BLaER1 (cell line): ENCODE measurements at regions not wholly inside any gene's neighbourhood (a gene's known extent, or its start where the extent isn't known, plus 50 kb on each side); places are given as distances from the start of the nearest gene placed in this dataset.
"Not testable (repeated sequence)": the region's sequence is repeated elsewhere in the genome, so short reads cannot be mapped to it uniquely, and the experiment has no call there.

Experiments used
- H3K27ac ChIP-seq: shearing (Covaris generic); formaldehyde crosslinking; 2 replicates; pipeline ENCODE4 v1.8.1; 2022
- H3K27me3 ChIP-seq: shearing (Covaris generic); formaldehyde crosslinking; 2 replicates; pipeline ENCODE4 v1.8.1; 2022
- H3K36me3 ChIP-seq: shearing (Covaris generic); formaldehyde crosslinking; 2 replicates; pipeline ENCODE4 v1.8.1; 2022
- H3K4me1 ChIP-seq: shearing (Covaris generic); formaldehyde crosslinking; 2 replicates; pipeline ENCODE4 v1.8.1; 2022
- H3K4me2 ChIP-seq: shearing (Covaris generic); formaldehyde crosslinking; 2 replicates; pipeline ENCODE4 v1.8.1; 2022
- H3K4me3 ChIP-seq: shearing (Covaris generic); formaldehyde crosslinking; 2 replicates; pipeline ENCODE4 v1.8.1; 2022
- H3K9ac ChIP-seq: shearing (Covaris generic); formaldehyde crosslinking; 2 replicates; pipeline ENCODE4 v1.8.1; 2022
- H3K9me3 ChIP-seq: shearing (Covaris generic); formaldehyde crosslinking; 2 replicates; pipeline ENCODE4 v1.8.1; 2022
- H4K20me1 ChIP-seq: shearing (Covaris generic); formaldehyde crosslinking; 2 replicates; pipeline ENCODE4 v1.8.1; 2022
- Cebpa-rat ChIP-seq: shearing (Covaris generic); IDR thresholded peaks from 2 replicates; pipeline ENCODE4 v1.8.1; 2022

DNA sequence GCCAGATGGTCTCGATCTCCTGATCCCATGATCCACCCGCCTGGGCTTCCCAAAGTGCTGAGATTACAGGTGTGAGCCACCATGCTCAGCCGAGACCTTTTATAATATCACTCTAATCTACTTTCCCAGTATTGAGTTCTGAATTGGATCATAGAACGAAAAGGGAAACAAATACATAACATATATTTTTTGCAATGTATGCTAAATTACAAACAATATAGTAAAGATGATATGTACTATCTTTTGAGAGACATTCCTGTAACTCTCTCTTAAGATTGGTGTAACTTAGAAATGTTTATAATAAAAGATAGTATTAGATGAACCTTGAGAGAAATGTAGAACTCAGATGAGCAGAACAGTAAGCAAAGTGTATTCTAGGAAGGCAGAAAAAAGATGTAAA, 129.2 kb upstream of the TENT5A start:
- no peak for TF ChIP-seq Cebpa-rat
- no peak overlapping the region for H3K9ac ChIP-seq
- H3K27ac ChIP-seq: no peak overlapping the region
- H3K36me3 ChIP-seq: no peaks in the 10 kb centered on the region
- H4K20me1 ChIP-seq: no peaks in the 10 kb centered on the region
- H3K4me3 ChIP-seq: no peak overlapping the region
- no peaks in the 10 kb centered on the region for H3K9me3 ChIP-seq
- no peak overlapping the region for H3K4me2 ChIP-seq
- H3K4me1 ChIP-seq: no peaks in the 10 kb centered on the region
- no peaks in the 10 kb centered on the region for H3K27me3 ChIP-seq

DNA sequence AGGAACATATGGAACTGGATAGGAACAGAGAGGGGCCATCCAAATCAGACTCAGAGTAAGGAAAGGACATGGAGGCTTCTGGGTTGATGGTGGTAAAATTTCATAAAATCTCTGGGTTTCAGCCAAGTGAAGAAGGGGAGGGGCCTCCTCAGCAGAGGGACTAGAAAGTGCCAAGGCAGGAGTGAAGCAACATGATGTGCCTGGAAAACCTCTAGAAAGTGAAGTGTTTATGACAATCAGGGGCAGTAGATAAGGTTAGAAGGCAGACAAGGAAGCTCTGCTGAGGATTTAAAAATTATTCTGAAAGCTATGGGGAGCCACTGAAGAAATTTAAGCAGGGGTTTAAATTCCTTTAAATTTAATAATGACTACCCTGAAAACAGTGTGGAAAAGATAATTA, 126.0 kb upstream of the TENT5A start:
- H4K20me1 ChIP-seq: no peaks in the 10 kb centered on the region
- no peaks in the 10 kb centered on the region for H3K27me3 ChIP-seq
- H3K36me3 ChIP-seq: no peaks in the 10 kb centered on the region
- H3K9me3 ChIP-seq: no peaks in the 10 kb centered on the region
- TF ChIP-seq Cebpa-rat: no peak
- no peak overlapping the region for H3K4me2 ChIP-seq
- H3K4me1 ChIP-seq: no peaks in the 10 kb centered on the region
- H3K9ac ChIP-seq: no peak overlapping the region
- no peak overlapping the region for H3K27ac ChIP-seq
- H3K4me3 ChIP-seq: no peak overlapping the region

DNA sequence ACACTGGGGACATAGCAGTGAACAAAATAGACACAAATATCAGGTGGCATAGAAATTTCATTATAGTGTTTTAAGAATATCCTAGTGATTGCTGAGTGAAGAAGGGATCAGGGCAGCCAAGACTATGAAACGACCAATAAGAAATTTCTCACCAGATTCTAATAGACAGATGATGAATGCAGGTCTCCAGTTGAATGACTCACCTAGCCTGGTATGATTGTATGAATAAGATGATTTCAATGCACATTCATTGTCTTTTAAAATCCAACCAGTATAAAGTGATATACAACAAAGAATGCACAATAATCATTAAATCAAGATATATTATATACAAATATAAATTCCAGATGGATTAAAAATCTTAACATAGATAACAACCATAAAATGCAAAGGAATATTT, 124.5 kb upstream of the TENT5A start:
- H3K36me3 ChIP-seq: no peaks in the 10 kb centered on the region
- TF ChIP-seq Cebpa-rat: no peak
- H3K4me3 ChIP-seq: no peak overlapping the region
- H4K20me1 ChIP-seq: no peaks in the 10 kb centered on the region
- no peak overlapping the region for H3K9ac ChIP-seq
- no peaks in the 10 kb centered on the region for H3K9me3 ChIP-seq
- no peak overlapping the region for H3K27ac ChIP-seq
- no peaks in the 10 kb centered on the region for H3K4me1 ChIP-seq
- no peaks in the 10 kb centered on the region for H3K27me3 ChIP-seq
- no peak overlapping the region for H3K4me2 ChIP-seq

DNA sequence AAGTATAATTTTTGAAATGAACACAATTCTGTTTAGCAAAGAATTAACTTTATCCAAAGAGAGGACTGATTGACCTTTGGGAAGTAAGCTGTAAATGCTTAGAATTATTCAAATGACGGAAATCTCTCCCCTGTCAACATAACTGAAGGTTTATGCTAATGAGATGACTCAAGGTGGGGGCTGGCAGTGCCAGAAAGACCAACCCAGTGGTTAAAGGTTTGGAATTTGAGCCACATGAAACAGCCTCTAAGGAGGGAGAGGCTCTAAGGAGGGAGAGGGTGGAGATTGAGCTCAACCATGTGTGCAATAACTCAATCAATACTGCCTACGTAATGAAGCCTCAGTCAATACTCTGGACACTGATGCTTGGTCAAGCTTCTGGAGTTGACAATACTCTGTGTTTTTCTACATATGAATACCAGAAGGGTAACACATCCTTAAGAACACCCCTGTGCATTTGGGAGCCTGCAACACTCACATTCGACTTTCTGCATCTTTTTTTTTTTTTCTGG, 123.4 kb upstream of the TENT5A start:
- H3K9ac ChIP-seq: no peak overlapping the region
- no peaks in the 10 kb centered on the region for H3K4me1 ChIP-seq
- no peak overlapping the region for H3K4me2 ChIP-seq
- H3K9me3 ChIP-seq: no peaks in the 10 kb centered on the region
- H3K27ac ChIP-seq: no peak overlapping the region
- no peaks in the 10 kb centered on the region for H4K20me1 ChIP-seq
- TF ChIP-seq Cebpa-rat: no peak
- H3K27me3 ChIP-seq: no peaks in the 10 kb centered on the region
- no peak overlapping the region for H3K4me3 ChIP-seq
- H3K36me3 ChIP-seq: no peaks in the 10 kb centered on the region

DNA sequence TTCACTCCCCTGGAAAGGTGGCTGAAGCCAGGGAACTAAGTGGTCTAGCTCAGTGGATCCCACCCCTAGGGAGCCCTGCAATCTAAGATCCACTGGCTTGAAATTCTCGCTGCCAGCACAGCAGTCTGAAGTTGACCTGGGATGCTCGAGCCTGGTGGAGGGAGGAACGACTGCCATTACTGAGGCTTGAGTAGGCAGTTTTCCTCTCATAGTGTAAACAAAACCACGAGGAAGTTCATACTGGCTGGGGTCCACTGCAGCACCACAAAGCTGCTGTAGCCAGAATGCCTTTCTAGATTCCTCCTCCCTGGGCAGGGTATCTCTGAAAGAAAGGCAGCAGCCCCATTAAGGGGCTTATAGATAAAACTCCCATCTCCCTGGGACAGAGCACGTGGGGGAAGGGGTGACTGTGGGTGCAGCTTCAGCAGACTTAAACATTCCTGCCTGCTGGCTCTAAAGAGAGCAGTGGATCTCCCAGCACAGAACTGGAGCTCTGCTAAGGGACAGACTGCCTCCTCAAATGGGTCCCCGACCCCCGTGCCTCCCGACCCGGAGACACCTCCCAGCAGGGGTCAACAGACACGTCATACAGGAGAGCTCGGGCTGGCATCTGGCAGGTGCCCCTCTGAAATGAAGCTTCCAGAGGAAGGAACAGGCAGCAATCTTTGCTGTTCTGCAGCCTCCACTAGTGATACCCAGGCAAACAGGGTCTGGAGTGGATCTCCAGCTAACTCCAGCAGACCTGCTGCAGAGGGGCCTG, 117.4 kb upstream of the TENT5A start:
- H3K4me1 ChIP-seq, H3K4me2 ChIP-seq, H4K20me1 ChIP-seq, H3K27me3 ChIP-seq, H3K9me3 ChIP-seq, H3K27ac ChIP-seq, H3K9ac ChIP-seq, H3K36me3 ChIP-seq, H3K4me3 ChIP-seq: not testable (repeated sequence)

DNA sequence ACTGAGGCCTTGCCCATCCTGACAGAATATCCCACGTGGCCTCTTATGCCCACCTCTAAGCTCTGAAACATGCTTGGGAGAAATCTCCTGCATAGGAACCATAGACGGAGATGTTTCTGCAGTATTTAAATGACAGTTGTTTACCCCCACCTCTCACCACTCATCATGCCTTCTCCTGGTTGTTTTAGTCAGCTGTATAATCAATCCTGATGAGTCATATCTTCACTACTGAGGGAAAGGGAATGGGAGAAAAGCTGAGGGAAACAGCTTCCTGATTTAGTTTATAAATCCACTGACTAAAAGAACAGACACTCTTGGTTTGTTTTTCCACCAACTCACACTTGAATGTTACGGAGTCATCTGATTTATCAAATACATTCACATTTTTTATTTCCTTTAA, 113.2 kb upstream of the TENT5A start:
- TF ChIP-seq Cebpa-rat: no peak
- Histone ChIP-seq H3K4me2 (no peak overlapping the region), H3K9ac (no peak overlapping the region), H3K4me3 (no peak overlapping the region), H3K9me3 (no peaks in the 10 kb centered on the region), H4K20me1 (no peaks in the 10 kb centered on the region), H3K4me1 (no peaks in the 10 kb centered on the region), H3K27ac (no peak overlapping the region), H3K36me3 (no peaks in the 10 kb centered on the region), H3K27me3 (no peaks in the 10 kb centered on the region)

DNA sequence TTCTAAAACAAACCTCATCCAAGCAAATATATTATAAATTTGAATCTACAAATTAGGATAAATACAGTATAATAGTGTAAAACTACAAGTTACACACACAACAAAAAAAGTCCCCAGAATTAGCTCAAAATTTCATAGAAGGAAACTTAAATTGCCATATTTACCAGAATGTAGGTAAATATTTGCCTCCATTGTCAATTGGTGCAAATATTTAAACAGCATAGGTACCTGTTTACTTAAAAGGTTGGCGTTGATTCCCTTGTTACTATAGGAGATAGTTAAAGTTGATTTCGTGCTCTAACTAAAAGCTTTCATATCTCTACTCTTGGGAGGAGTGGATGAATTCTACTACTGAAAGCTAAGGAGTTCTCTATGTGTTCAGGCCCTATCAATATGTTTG, 111.6 kb upstream of the TENT5A start:
- no peak overlapping the region for H3K4me3 ChIP-seq
- TF ChIP-seq Cebpa-rat: no peak
- H3K4me1 ChIP-seq: no peaks in the 10 kb centered on the region
- no peaks in the 10 kb centered on the region for H3K9me3 ChIP-seq
- no peaks in the 10 kb centered on the region for H3K36me3 ChIP-seq
- H3K9ac ChIP-seq: no peak overlapping the region
- H4K20me1 ChIP-seq: no peaks in the 10 kb centered on the region
- H3K27me3 ChIP-seq: no peaks in the 10 kb centered on the region
- no peak overlapping the region for H3K27ac ChIP-seq
- H3K4me2 ChIP-seq: no peak overlapping the region

DNA sequence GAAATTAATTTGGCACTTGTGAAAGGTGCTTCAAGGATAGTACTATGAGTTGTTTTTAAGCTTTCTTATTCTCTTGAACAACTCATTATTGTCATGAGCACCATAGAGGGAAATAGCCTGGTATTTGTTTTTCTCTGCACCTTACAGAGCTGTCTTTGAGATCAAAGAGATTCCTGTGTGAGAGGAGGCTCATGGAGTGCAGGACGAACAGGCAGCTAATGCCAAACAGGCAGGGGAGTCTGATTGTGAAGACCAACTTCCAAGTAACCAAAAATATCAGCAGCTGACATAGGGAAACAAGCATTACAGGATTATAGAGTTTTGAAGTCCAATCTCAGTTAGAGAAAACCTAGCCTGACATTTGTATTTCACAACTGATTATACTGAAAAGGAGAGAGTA, 110.6 kb upstream of the TENT5A start:
- H3K27ac ChIP-seq: no peak overlapping the region
- H3K4me3 ChIP-seq: no peak overlapping the region
- H3K4me2 ChIP-seq: no peak overlapping the region

DNA sequence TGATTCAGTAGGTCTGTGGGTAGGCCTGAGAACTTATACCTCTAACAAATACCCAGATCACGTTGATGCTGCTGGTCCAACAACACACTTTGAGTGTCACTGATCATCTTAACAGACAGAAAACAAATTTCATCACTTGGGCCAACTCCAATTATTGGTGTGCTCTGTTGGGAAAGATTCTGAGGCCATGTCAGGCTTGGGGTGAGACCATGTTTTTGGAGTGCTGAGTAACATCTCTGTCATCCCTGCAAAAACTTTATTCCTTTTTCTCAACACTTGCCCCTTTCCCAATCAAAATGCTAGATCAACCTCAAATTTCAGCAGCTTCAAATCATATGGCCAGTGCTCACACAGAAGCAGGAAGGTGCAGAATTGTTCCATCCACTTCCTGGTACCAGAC, 108.8 kb upstream of the TENT5A start:
- no peak for TF ChIP-seq Cebpa-rat
- Histone ChIP-seq H3K36me3 (no peaks in the 10 kb centered on the region), H4K20me1 (no peaks in the 10 kb centered on the region), H3K4me3 (no peak overlapping the region), H3K9ac (no peak overlapping the region), H3K9me3 (no peaks in the 10 kb centered on the region), H3K27ac (no peak overlapping the region), H3K4me1 (no peaks in the 10 kb centered on the region), H3K4me2 (no peak overlapping the region), H3K27me3 (no peaks in the 10 kb centered on the region)

More for the DNA sequence above, 110.6 kb upstream of the TENT5A start:
- Histone ChIP-seq H3K4me1 (no peaks in the 10 kb centered on the region), H3K36me3 (no peaks in the 10 kb centered on the region), H4K20me1 (no peaks in the 10 kb centered on the region), H3K9me3 (no peaks in the 10 kb centered on the region), H3K27me3 (no peaks in the 10 kb centered on the region), H3K9ac (no peak overlapping the region)
- no peak for TF ChIP-seq Cebpa-rat

DNA sequence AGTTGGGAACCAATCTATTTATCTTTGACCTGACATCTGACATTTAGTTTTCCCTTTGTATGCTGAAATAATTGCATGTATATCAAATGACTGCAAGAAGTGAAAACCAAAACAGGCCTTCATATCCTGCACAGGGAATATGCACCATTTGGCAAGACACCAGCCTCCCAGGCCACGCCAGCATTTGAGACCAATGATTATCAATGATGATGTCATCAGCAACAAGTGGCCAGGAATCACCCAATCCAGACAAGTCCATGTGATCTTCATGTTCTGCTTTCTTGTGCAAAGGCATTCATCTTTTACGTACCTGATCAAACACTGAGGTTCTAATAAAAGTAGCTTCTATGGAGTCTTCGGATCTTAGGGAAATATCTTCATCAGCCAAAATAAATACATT, 107.4 kb upstream of the TENT5A start:
- Histone ChIP-seq H3K9ac (no peak overlapping the region), H3K4me3 (no peak overlapping the region), H3K27ac (no peak overlapping the region), H3K27me3 (no peaks in the 10 kb centered on the region), H3K9me3 (no peaks in the 10 kb centered on the region), H3K4me2 (no peak overlapping the region), H4K20me1 (no peaks in the 10 kb centered on the region), H3K4me1 (no peaks in the 10 kb centered on the region), H3K36me3 (no peaks in the 10 kb centered on the region)
- TF ChIP-seq Cebpa-rat: no peak

DNA sequence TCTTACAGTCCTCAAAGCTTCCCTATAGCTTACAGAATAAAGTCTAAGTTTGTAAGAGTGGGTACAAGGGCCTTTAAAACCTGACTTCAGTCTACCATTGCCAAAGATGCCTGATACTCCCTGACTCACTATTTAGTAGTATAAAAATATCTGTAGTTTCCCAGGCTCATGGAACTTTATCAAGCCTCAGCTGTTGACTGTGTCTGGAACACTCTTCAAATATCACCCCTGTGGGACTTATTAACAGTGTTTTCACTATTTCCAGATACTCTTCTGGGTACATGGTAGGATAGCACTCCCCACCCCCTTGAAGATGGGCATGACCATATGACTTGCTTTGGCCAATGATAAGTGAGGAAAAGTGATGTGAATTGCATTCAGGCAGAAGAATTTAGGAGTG, 105.3 kb upstream of the TENT5A start:
- H4K20me1 ChIP-seq: no peaks in the 10 kb centered on the region
- H3K27ac ChIP-seq: no peak overlapping the region
- H3K4me3 ChIP-seq: no peak overlapping the region
- H3K27me3 ChIP-seq: no peaks in the 10 kb centered on the region
- no peak overlapping the region for H3K9ac ChIP-seq
- no peak for TF ChIP-seq Cebpa-rat
- H3K36me3 ChIP-seq: no peaks in the 10 kb centered on the region
- H3K4me2 ChIP-seq: no peak overlapping the region
- H3K4me1 ChIP-seq: no peaks in the 10 kb centered on the region
- no peaks in the 10 kb centered on the region for H3K9me3 ChIP-seq
